SK-N-SH (cell line): ENCODE measurements at regions not wholly inside any gene's neighbourhood (a gene's known extent, or its start where the extent isn't known, plus 50 kb on each side); places are given as distances from the start of the nearest gene placed in this dataset.
"Not testable (repeated sequence)": the region's sequence is repeated elsewhere in the genome, so short reads cannot be mapped to it uniquely, and the experiment has no call there.

Experiments used
- EP300 ChIP-seq, 2 experiments: IDR thresholded peaks; 2 replicates each; pipeline versions ENCODE4 v1.4.0 to v1.6.1; 2012; ENCODE audit warnings: borderline replicate concordance in 1 of 2, low read depth in 1 of 2, low read length in 1 of 2
- GABPA ChIP-seq: IDR thresholded peaks from 2 replicates; pipeline ENCODE4 v1.4.0; 2012; ENCODE audit warnings: low read depth, mild to moderate bottlenecking
- JUND ChIP-seq: IDR thresholded peaks from 2 replicates; pipeline ENCODE4 v1.4.0; 2012
- MAX ChIP-seq: IDR thresholded peaks from 2 replicates; pipeline ENCODE4 v1.4.0; 2012; ENCODE audit warnings: low read depth
- MEF2A ChIP-seq: IDR thresholded peaks from 2 replicates; pipeline ENCODE4 v1.4.0; 2012; ENCODE audit warnings: low read depth, borderline replicate concordance
- POLR2AphosphoS5 ChIP-seq: IDR thresholded peaks from 2 replicates; pipeline ENCODE4 v1.6.1; 2012; ENCODE audit warnings: low read depth, low read length
- REST ChIP-seq: IDR thresholded peaks from 2 replicates; pipeline ENCODE4 v1.6.1; 2012; ENCODE audit warnings: mild to moderate bottlenecking, low read depth, low read length, moderate library complexity
- SMC3 ChIP-seq: IDR thresholded peaks from 2 replicates; pipeline ENCODE4 v1.6.1; 2012; ENCODE audit warnings: low read depth, low read length, improper control_type of control experiment
- TAF1 ChIP-seq: IDR thresholded peaks from 2 replicates; pipeline ENCODE4 v1.6.1; 2012; ENCODE audit warnings: low read depth, mild to moderate bottlenecking, low read length, moderate library complexity, borderline replicate concordance
- YY1 ChIP-seq: IDR thresholded peaks from 2 replicates; pipeline ENCODE4 v1.4.0; 2012; ENCODE audit warnings: low read depth, mild to moderate bottlenecking
- TF ChIP-seq, protein P1 (sequence below): fragments of 200-600 bp; sonication (generic); IDR thresholded peaks from 2 replicates; pipeline ENCODE4 v1.6.1; 2017; ENCODE audit warnings: antibody characterized with exemption, mild to moderate bottlenecking, moderate library complexity

DNA sequence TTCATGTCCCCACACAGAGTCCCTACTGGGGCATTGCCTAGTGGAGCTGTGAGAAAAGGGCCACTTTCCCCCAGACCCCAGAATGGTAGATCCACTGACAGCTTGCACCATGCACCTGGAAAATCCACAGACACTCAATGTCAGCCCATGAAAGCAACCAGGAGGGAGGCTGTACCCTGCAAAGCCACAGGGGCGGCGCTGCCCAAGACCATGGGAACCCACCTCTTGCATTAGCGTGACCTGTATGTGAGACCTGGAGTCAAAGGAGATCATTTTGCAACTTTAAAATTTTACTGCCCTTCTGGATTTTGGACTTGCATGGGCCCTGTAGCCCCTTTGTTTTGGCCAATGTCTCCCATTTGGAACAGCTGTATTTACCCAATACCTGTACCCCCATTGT, 236.5 kb upstream of the IRS4 start:
- TF ChIP-seq, protein P1, sequence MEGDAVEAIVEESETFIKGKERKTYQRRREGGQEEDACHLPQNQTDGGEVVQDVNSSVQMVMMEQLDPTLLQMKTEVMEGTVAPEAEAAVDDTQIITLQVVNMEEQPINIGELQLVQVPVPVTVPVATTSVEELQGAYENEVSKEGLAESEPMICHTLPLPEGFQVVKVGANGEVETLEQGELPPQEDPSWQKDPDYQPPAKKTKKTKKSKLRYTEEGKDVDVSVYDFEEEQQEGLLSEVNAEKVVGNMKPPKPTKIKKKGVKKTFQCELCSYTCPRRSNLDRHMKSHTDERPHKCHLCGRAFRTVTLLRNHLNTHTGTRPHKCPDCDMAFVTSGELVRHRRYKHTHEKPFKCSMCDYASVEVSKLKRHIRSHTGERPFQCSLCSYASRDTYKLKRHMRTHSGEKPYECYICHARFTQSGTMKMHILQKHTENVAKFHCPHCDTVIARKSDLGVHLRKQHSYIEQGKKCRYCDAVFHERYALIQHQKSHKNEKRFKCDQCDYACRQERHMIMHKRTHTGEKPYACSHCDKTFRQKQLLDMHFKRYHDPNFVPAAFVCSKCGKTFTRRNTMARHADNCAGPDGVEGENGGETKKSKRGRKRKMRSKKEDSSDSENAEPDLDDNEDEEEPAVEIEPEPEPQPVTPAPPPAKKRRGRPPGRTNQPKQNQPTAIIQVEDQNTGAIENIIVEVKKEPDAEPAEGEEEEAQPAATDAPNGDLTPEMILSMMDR, result not testable (repeated sequence)
- not testable (repeated sequence) for TF ChIP-seq REST; TAF1; SMC3; MAX; EP300 (IDR thresholded peaks at IDR 0.05; ENCODE audit: borderline replicate concordance in 1 of 2, low read depth in 1 of 2, low read length in 1 of 2); GABPA; POLR2AphosphoS5; MEF2A; YY1; JUND
